ENCODE measurements at regions not wholly inside any gene's neighbourhood (a gene's known extent, or its start where the extent isn't known, plus 50 kb on each side); places are given as distances from the start of the nearest gene placed in this dataset.

- TF ChIP-seq EZH2phosphoT487 (IDR thresholded peaks at IDR 0.05; ENCODE audit: borderline replicate concordance, low read length) (no peak), CTCF (IDR thresholded peaks at IDR 0.05; ENCODE audit: low read depth, low read length, poor library complexity, severe bottlenecking) (no peak)
- H3K79me2 ChIP-seq (ENCODE audit: control insufficient read depth, low read length), result no peaks in the 10 kb centered on the region
- no peaks in the 10 kb centered on the region for H3K36me3 ChIP-seq (ENCODE audit: control insufficient read depth, low read length)
- H3K27me3 ChIP-seq (ENCODE audit: control insufficient read depth, low read length), result no peaks in the 10 kb centered on the region
- H4K20me1 ChIP-seq (ENCODE audit: control insufficient read depth, insufficient read depth, low read depth, low read length), result no peaks in the 10 kb centered on the region
- no peaks in the 10 kb centered on the region for H3F3A ChIP-seq (ENCODE audit: control insufficient read depth, insufficient read depth)
- no peak overlapping the region for H3K4me3 ChIP-seq (ENCODE audit: low read length)
- no peaks in the 10 kb centered on the region for H3K9me3 ChIP-seq (ENCODE audit: control insufficient read depth, insufficient read depth, low read length)
- no peak overlapping the region for H3K27ac ChIP-seq (ENCODE audit: low read depth, low read length)
- H3K4me1 ChIP-seq (ENCODE audit: control insufficient read depth, low read length), result no peaks in the 10 kb centered on the region
- no peaks in the 10 kb centered on the region for H3K9me2 ChIP-seq (replicated peaks; ENCODE audit: control insufficient read depth, low read length)
- H3K4me2 ChIP-seq (ENCODE audit: low read length), result no peak overlapping the region
Observed at GRCh38 chr4:58138786-58139668, 1028.8 kb upstream of the IGFBP7 start.

- no peak overlapping the region for H3K27ac ChIP-seq (ENCODE audit: low read depth, low read length)
- no peaks in the 10 kb centered on the region for H4K20me1 ChIP-seq (ENCODE audit: control insufficient read depth, insufficient read depth, low read depth, low read length)
- H3K36me3 ChIP-seq (ENCODE audit: control insufficient read depth, low read length), result no peaks in the 10 kb centered on the region
- H3K27me3 ChIP-seq (ENCODE audit: control insufficient read depth, low read length), result no peaks in the 10 kb centered on the region
- H3F3A ChIP-seq (ENCODE audit: control insufficient read depth, insufficient read depth), result no peaks in the 10 kb centered on the region
- no peaks in the 10 kb centered on the region for H3K4me1 ChIP-seq (ENCODE audit: control insufficient read depth, low read length)
- no peaks in the 10 kb centered on the region for H3K9me3 ChIP-seq (ENCODE audit: control insufficient read depth, insufficient read depth, low read length)
- no peaks in the 10 kb centered on the region for H3K9me2 ChIP-seq (replicated peaks; ENCODE audit: control insufficient read depth, low read length)
- no peak overlapping the region for H3K4me2 ChIP-seq (ENCODE audit: low read length)
- TF ChIP-seq CTCF (IDR thresholded peaks at IDR 0.05; ENCODE audit: low read depth, low read length, poor library complexity, severe bottlenecking) (no peak), EZH2phosphoT487 (IDR thresholded peaks at IDR 0.05; ENCODE audit: borderline replicate concordance, low read length) (no peak)
- no peak overlapping the region for H3K4me3 ChIP-seq (ENCODE audit: low read length)
- no peaks in the 10 kb centered on the region for H3K79me2 ChIP-seq (ENCODE audit: control insufficient read depth, low read length)
Observed at GRCh38 chr4:58136604-58137003, 1026.4 kb upstream of the IGFBP7 start.

GRCh38 chr4:58127680-58128079, 1017.5 kb upstream of the IGFBP7 start:
- Histone ChIP-seq H3K9me3 (ENCODE audit: control insufficient read depth, insufficient read depth, low read length) (no peaks in the 10 kb centered on the region; the same call in 1 of the 2 replicates), H3K4me2 (ENCODE audit: low read length) (no peak overlapping the region), H4K20me1 (ENCODE audit: control insufficient read depth, insufficient read depth, low read depth, low read length) (no peaks in the 10 kb centered on the region), H3K4me1 (ENCODE audit: control insufficient read depth, low read length) (no peaks in the 10 kb centered on the region), H3K9me2 (replicated peaks; ENCODE audit: control insufficient read depth, low read length) (no peaks in the 10 kb centered on the region), H3K79me2 (ENCODE audit: control insufficient read depth, low read length) (no peaks in the 10 kb centered on the region), H3K4me3 (ENCODE audit: low read length) (no peak overlapping the region), H3F3A (ENCODE audit: control insufficient read depth, insufficient read depth) (no peaks in the 10 kb centered on the region), H3K27ac (ENCODE audit: low read depth, low read length) (no peak overlapping the region), H3K36me3 (ENCODE audit: control insufficient read depth, low read length) (no peaks in the 10 kb centered on the region), H3K27me3 (ENCODE audit: control insufficient read depth, low read length) (no peaks in the 10 kb centered on the region)
- no peak for TF ChIP-seq CTCF (IDR thresholded peaks at IDR 0.05; ENCODE audit: low read depth, low read length, poor library complexity, severe bottlenecking)
- no peak for TF ChIP-seq EZH2phosphoT487 (IDR thresholded peaks at IDR 0.05; ENCODE audit: borderline replicate concordance, low read length)

Measured in DOHH2 (cell line).